GM21390 (cell line): ENCODE measurements at regions not wholly inside any gene's neighbourhood (a gene's known extent, or its start where the extent isn't known, plus 50 kb on each side); places are given as distances from the start of the nearest gene placed in this dataset.
"Not testable (repeated sequence)": the region's sequence is repeated elsewhere in the genome, so short reads cannot be mapped to it uniquely, and the experiment has no call there.

Source experiments
- ATAC-seq: cut with Tn5 transposase; IDR thresholded peaks from one replicate; pipeline ENCODE4 v1.9.1; 2021; ENCODE audit not compliant: unreplicated experiment

DNA sequence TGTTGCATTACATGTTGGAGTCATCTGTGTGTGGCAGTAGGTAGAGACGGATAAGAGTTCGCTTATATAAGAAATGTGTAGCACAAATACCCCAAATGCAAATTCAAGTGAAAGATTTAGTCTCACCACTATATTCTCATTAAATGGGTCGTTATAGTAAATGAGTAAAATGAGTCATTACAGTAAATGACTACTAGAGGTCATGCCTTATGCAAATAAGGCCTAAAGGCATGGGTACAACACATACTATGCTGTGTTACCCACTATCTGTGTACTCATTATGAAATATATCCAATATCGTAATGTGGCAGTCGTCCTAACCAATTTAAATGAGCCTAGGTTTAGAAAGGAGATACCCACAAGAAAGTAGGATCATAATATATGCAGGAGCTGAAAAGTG, 1603.1 kb downstream of the C4orf33 start:
- ATAC-seq, result no peak

DNA sequence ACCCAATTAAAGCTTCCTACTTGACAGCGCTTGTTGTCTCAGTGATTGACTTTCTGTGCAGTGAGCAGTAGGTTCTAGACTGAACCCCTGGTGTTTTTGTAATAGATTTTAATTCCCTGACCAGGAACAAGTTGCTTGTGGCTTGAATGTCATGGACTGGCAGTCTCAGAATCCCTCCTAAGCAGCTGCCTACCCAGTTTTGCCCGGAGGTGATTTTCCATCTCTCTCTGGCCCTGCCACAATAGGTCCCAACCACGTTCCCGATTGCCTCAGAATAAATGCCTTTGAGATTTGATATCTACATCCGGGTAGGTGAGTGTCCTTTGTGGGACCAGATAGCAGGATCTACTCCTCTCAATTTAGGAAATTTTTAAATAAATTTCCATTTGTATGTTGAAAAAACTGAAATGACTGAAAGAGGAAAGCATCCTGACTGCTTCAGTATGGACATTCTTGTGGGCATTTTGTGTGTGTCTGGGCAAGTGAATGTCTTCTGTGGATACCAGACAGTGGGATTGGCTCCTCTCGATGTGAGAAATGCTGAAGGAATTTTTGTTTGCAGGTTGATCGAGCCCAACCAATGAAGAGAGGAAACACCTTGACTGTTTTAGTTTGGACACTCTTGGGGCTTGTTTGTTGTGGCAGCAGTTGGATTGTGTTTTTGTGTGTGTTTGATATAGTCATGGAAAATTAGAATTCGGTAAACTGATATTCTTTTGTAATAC, 1607.4 kb downstream of the C4orf33 start:
- ATAC-seq, result no peak

DNA sequence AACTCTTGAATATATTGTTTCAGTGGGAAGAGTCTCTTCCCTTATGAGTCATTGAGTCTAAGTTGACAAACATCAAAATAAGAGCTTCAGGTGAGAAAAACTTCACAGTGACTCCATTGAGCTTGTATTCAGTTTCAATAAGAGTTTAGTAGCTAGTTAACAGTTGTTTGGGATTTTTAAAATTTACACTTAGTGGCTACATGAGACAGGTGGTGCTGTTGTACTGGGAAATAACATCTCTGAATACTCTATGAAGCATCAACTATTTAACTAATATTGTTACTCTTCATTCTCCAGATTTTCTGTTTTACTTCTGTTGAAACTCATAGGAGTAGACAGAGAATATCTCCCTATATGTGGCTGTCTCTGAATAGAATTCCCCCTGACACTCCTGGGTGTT, 1609.1 kb downstream of the C4orf33 start:
- ATAC-seq, result no peak

DNA sequence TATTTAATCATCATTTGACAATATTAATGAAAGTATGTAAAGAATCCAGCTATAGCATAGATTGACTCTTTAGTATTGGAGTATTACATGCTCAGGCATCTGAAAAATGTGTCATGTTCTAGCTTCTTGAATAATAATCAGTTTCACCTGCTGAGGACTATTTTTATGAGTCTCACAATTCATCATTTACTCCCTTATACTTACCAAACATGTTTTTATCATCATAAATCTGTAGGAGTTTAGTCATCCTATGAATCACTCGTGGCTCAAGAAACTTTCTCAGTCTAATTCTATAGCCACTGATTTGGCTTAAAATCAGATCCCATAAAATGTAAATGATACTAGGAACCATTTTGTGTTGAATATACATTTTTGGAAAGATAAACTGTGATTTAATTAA, 1616.1 kb downstream of the C4orf33 start:
- no peak for ATAC-seq

DNA sequence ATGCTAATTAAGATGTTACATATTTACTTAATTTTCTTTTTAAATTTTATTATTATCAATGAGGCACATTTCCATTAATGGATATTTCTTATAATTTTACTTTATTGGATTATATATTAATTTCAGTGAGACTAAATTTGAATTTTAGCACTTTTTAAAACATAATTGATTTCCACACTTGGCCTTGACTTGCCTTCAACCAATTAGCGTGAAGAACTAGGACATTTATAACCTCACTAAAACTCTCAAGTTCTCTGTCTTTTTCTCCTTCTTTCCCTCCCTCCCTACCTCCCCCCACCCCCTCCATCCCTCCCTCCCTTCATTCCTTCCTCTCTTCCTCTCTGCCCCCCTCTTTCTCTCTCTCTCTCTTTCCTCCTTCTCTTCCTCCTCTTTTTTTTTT, 1618.1 kb downstream of the C4orf33 start:
- ATAC-seq, result no peak

DNA sequence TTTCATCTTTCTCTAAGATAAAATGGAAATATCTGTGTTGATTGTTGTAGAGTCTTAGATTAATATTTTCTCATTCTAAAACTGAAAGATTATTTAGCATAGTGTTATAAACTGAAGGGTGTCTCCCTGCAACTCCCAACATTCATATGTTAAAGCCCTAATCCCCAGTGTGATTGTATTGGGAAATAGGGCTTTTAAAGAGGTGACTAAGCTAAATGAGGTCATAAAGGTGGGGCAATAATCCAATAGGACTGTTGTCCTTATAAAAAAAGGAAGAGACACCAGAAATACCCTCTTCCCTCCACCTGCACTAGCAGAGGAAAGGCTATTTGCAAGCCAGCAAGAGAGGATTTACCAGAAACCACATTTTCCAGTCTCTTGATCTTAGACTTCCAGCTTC, 1626.4 kb downstream of the C4orf33 start:
- no peak for ATAC-seq

DNA sequence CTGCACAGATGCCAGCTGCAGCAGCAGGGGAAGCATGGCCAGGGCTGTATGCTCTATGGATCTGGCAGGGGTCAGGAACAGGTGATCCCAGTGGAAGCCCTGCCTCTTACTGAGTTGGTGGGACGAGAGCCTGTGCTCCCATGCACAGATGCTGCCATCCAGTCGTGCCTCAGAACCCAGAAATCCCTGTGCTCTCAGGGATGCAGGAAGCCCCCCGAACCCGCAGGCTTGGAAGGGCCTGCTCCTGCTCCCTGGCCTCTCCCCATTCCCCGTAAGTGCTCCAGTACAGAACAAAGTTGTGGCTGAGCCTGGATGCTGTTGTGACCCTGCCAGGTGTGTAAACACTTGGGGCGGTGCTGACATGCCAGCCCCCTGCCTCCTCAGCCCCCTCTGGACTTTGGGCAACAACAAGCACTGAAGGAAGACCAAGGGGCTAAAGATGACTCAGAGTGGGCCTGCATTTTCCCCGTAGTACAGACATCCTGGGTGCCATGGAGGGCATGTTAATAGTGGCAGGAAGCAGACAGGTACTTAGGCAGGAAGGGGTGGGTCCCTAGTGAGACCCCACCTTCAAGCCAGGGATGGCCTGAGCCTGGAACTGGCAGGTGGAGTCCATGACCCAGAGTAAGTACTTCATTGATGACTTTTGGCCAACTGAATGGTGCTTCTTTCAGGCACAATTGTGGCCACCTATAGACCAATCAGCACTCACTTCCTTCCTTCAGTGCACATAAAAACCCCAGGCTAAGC, 1640.7 kb downstream of the C4orf33 start:
- ATAC-seq, result no peak

DNA sequence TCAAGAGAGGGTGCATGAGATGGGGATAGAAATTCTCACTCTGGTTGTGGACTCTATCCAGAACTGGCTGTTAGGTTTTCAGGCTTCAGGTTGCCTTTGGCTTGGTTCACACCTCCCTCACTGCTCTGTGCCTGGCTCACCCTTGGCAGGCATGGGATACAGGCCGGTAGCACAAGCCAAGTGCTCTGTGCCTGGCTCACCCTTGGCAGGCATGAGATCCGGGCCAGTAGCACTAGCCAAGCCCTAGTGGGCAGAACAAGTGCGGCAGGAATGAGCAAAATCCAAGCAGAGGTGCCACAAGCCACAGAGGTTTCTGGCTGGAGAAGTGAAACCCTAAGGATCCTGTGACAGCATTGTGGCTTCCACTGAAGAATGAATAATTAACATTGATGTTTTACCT, 1642.3 kb downstream of the C4orf33 start:
- no peak for ATAC-seq

DNA sequence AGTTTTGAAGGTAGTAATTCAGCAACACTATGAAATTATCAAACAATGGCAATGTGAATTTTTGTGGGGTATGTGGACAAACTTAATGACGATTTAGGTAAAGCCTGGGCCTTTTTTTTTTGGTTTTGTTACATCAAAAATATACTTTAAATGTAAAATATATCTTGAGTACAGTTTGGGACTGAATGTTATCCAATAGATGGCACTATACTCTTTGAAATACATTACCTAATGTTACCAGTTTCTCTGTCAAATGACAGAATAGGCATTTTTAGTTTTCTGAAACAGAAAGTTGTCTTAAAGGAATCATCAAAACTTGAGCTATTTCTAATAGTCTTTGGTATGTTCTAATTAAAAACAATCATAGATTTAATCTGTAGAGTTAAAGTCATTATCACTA, 1651.9 kb downstream of the C4orf33 start:
- ATAC-seq, result no peak

DNA sequence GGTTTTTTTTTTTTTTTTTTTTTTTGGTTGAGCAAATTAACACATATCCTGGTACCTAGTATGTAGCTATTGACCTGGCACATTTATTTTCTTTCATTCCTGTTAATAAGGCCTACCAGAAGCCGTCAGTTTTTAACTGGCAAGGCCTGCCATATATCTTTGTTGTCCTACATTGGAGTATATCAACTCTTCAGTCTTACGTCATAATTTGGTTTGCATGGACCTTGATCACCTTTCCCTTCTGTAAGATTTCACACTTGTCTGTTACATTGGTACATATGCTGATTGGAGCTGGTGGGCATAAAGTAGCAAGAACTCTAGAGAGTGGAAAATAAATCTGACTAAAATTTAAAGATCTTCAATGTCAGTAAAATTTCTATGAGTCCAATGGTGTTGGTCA, 1658.0 kb downstream of the C4orf33 start:
- ATAC-seq, result no peak

DNA sequence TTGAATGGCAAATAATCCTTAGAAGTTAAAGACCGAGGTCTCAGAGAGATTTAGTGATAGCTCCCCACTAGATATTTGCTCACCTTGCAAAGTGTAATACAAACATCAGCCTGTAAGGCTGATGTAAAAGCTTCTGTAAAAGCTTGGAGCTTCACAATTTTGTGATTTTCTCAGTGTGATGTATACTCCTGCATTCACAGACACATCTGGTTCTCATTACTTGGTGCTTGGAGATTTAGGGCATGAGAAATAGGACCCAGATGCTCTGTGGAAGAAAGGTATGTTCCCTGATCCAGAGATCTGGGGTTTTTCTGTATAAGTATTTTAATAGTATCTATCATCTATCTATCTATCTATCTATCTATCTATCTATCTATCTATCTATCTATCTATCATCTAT, 1664.3 kb downstream of the C4orf33 start:
- ATAC-seq, result no peak

DNA sequence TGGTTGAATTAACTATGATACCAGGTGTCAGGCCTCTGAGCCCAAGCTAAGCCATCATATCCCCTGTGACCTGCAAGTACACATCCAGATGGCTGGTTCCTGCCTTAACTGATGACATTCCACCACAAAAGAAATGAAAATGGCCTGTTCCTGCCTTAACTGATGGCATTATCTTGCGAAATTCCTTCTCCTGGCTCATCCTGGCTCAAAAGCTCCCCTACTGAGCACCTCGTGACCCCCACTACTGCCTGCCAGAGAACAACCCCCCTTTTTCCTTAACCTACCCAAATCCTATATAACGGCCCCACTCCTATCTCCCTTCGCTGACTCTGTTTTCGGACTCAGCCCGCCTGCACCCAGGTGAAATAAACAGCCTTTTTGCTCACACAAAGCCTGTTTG, 1671.4 kb downstream of the C4orf33 start:
- ATAC-seq, result not testable (repeated sequence)

DNA sequence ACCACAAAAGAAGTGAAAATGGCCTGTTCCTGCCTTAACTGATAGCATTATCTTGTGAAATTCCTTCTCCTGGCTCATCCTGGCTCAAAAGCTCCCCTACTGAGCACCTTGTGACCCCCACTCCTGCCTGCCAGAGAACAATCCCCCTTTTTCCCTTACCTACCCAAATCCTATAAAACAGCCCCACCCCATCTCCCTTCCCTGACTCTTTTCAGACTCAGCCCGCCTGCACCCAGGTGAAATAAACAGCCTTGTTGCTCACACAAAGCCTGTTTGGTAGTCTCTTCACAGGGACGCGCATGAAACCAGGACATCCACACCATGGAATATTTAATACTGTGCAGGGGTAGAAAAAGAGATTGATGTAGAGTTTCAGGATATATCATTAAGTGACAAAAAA, 1677.0 kb downstream of the C4orf33 start:
- not testable (repeated sequence) for ATAC-seq

DNA sequence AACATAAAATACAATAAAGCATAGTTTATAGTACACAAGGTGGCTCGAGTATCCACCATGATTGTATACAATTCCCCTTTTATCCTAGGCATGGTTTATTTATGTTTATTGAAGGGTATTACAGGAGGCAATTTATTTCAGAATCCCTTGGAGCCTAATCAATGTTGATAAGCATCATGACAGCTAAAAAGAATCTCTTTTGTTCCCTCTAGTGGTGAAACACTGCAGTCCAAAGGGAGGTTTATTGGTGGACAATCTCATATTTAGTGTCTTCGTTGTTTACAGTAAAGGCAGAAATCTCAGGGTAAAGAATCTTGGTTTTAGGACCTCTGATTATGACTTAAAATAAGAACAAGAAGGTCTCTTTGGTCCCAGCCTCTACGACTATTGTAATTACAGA, 1712.5 kb downstream of the C4orf33 start:
- ATAC-seq, result no peak

DNA sequence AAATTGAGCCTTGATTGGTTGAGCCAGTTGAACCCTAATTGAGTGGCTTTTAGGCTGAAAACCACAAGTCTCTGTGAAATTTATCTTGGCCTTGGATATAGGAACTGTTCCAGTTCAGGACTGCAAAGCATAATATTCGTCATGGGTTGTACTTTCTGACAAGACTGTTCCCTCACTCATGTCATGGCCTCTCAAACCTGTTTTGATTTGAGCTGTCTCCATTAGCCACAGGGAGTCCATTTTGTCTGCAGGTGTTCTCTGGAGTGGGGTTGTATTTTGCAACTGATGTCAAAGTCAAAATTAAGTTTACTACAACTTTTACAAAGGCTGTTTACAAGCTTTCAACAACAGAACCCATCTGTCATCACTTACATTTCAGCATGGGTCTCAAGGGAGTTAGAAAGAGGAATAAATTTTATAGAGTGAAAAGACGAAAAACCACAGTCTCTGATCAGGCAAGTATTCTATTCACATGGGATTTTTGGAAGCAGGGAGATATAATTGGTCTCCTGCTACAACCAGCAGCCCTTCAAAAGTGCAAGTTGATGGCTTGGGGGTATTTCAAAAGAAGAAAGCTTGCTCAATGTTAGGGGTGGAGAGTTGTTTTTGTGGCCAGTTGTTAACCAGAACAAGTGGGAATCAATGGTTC, 1716.3 kb downstream of the C4orf33 start:
- ATAC-seq, result no peak

DNA sequence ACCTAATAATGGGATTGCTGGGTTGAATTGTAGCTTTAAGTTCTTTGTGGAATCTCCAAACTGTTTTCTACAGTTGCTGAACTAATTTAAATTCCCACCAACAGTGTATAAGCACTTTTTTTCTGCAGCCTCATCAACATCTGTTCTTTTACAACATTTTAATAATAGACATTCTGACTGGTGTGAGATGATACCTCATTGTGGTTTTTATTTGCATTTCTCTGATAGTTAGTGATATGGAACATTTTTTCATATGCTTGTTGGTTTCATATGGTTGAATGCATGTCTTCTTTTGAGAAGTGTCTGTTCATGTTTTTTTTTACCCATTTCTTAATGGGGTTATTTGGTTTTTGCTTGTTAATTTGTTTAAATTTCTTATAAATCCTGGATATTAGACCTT, 1718.9 kb downstream of the C4orf33 start:
- peak; percentile 66 for ATAC-seq

DNA sequence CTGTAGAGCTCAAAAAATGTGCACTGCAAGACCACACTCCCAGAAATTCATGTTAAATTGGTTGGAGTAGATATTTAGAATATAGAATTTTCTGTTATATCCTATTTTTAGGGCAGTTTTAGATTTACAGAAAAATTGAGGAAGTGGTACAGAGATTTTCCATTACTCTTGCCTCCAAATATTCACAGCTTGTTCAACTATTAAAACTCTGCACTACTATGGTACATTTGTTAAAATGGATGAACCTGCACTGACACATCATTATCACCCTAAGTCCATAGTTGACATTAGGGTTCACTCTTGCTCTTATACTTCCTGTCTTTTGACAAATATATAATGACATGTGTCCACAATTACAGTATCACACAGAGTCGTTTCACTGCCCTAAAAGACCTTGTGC, 1724.5 kb downstream of the C4orf33 start:
- ATAC-seq, result no peak

DNA sequence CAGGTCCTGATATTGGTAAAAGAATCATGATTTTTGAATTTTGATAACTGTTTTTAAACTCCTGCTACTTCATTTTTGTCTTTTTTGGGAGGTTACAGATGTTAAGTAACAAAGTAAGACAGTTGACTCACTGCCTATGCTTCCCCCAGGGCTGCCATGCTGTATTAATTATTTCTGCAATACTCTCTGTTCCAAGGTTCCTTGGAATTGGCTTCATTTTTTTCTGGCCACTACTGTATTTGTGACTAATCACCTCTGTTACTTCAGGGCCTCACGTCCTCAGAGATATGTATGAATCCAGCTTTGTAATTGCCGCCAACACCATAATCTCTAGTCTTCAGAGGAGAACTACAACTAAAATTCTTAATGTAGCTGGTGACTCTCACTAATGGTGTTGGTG, 1729.3 kb downstream of the C4orf33 start:
- ATAC-seq, result no peak

DNA sequence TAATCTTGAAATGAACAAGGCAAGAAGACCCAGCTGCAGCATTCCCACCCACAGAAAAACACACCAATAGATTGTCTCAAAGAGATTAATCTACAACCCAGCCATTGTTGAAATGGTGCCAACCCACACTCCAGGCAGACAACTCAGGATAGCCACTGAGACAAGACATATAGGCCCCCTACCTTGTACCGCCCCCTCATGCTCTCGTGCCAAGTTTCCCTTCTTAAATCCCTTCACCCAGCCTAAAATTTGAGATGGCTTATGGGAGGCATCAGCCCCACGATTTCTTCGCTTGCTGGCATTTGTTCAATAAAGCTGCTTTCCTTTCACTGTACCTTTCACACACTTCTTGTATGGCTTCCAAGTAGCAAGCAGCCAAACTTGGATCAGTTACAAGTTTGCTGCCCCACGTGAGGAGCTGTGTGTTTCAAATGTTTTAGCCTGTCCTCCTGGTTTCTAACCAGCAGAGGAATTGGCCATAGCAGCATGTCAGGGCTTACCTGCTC, 1754.1 kb downstream of the C4orf33 start:
- no peak for ATAC-seq

DNA sequence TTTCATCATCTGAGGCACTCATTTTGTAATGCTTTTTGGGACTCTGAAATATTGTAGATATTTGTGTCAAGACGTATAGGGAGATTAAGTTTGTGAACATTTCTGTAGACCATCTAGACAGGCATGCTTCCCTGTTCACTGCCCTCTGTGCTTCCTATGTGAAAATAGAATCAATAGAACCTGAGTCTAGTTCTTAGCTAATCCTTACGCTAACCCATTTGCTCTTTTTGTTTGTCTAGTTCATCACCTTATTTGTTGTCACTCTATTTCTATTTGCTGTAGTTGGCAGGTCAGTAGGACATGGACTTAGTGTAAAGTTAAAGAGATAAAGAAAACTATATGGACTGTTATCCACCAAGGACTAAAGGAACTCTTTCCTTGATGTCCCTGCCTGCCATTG, 1755.2 kb downstream of the C4orf33 start:
- no peak for ATAC-seq

DNA sequence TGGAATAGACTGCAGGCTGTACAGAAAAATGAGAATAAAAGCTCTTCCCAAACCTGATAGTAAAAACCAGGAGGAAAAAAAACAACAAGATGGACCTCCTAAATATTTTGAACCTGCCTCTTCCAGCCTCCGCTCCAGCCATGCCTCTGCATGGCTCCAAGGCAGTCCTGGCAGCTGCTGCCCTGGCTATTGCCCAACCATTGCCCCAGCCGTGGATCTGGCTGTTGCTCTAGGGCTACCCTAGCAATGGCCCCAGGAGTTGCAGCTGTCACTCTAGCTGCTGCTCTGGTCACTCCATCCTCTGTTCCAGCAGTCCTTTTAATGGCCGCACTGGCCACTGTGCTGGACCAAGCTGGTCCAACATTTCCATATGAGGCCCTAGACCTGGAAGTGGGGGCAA, 1756.0 kb downstream of the C4orf33 start:
- no peak for ATAC-seq

DNA sequence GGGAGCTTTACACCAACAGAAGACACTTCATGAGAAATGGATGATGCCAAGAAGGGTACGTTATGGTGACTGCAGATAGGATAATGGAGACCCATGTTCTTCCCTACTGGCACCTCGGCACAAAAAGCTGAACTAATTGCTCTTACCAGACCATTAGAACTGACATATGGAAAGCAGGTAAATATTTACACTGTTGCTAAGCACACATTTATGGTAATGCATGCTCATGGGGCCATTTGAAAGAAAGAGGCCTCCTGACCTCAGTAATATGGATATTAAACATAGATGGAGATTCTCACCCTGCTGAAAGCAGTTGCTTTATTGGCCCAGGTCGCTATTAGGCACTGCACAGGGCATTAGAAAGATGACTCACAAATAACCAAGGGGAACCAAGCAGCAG, 1759.6 kb downstream of the C4orf33 start:
- no peak for ATAC-seq
